SK-N-SH treated with all-trans-retinoic acid at 6 μM for 48 hours (cell line): ENCODE measurements at regions not wholly inside any gene's neighbourhood (a gene's known extent, or its start where the extent isn't known, plus 50 kb on each side); places are given as distances from the start of the nearest gene placed in this dataset.

Experiments used
- ATAC-seq: fragments of 200-7000 bp; cut with Tn5 transposase; 3 replicates; pipeline ENCODE4 v1.9.1; 2020; ENCODE audit warnings: mild to moderate bottlenecking, moderate library complexity
- ARNTL ChIP-seq: fragments of 450-650 bp; formaldehyde crosslinking; IDR thresholded peaks from 2 replicates; pipeline ENCODE4 v1.5.0; 2020; ENCODE audit warnings: low read depth, mild to moderate bottlenecking, moderate library complexity, borderline replicate concordance
- BACH2 ChIP-seq: fragments of 250-450 bp; sonication (Bioruptor Pico); IDR thresholded peaks from 2 replicates; pipeline ENCODE4 v1.9.0; 2021; ENCODE audit warnings: mild to moderate bottlenecking, borderline replicate concordance
- CSDC2 ChIP-seq: fragments of 250-450 bp; sonication (Bioruptor Pico); IDR thresholded peaks from 2 replicates; pipeline ENCODE4 v1.5.0; 2020; ENCODE audit warnings: mild to moderate bottlenecking, moderate library complexity
- ISL1 ChIP-seq: fragments of 250-450 bp; sonication (Bioruptor Pico); IDR thresholded peaks from 2 replicates; pipeline ENCODE4 v2.1.2; 2022; ENCODE audit warnings: mild to moderate bottlenecking, moderate library complexity
- OSR1 ChIP-seq: fragments of 250-450 bp; sonication (Bioruptor Pico); IDR thresholded peaks from 2 replicates; pipeline ENCODE4 v1.8.0; 2022; ENCODE audit warnings: moderate library complexity, mild to moderate bottlenecking, inconsistent platforms
- PPARA ChIP-seq: fragments of 250-450 bp; sonication (Bioruptor Pico); IDR thresholded peaks from 2 replicates; pipeline ENCODE4 v1.5.0; 2020; ENCODE audit warnings: mild to moderate bottlenecking, borderline replicate concordance
- RARB ChIP-seq: fragments of 250-450 bp; sonication (Bioruptor Pico); IDR thresholded peaks from 2 replicates; pipeline ENCODE4 v1.8.0; 2021; ENCODE audit warnings: mild to moderate bottlenecking, moderate library complexity
- TCF4 ChIP-seq: fragments of 250-450 bp; sonication (Bioruptor Pico); IDR thresholded peaks from 2 replicates; pipeline ENCODE4 v1.8.0; 2021; ENCODE audit warnings: mild to moderate bottlenecking, moderate library complexity, borderline replicate concordance
- TOX ChIP-seq: fragments of 250-450 bp; sonication (Bioruptor Pico); IDR thresholded peaks from 2 replicates; pipeline ENCODE4 v1.8.0; 2021; ENCODE audit warnings: mild to moderate bottlenecking, moderate library complexity, borderline replicate concordance
- ZC3H10 ChIP-seq: fragments of 250-450 bp; sonication (Bioruptor Pico); IDR thresholded peaks from 2 replicates; pipeline ENCODE4 v1.5.1; 2021; ENCODE audit warnings: mild to moderate bottlenecking, moderate library complexity
- ZFP3 ChIP-seq: fragments of 250-450 bp; sonication (Bioruptor Pico); IDR thresholded peaks from 2 replicates; pipeline ENCODE4 v1.5.0; 2020; ENCODE audit warnings: mild to moderate bottlenecking, moderate library complexity
- ZFP30 ChIP-seq: fragments of 450-650 bp; formaldehyde crosslinking; IDR thresholded peaks from 2 replicates; pipeline ENCODE4 v1.5.0; 2022; ENCODE audit warnings: mild to moderate bottlenecking, moderate library complexity
- ZNF565 ChIP-seq: fragments of 450-650 bp; formaldehyde crosslinking; conservative IDR thresholded peaks from 2 replicates; pipeline ENCODE4 v1.5.0; 2020; ENCODE audit warnings: low read depth, mild to moderate bottlenecking, moderate library complexity
- ZNF70 ChIP-seq: fragments of 450-650 bp; formaldehyde crosslinking; IDR thresholded peaks from 2 replicates; pipeline ENCODE4 v1.5.0; 2020; ENCODE audit warnings: mild to moderate bottlenecking, moderate library complexity
- ZNF8 ChIP-seq: fragments of 450-650 bp; formaldehyde crosslinking; IDR thresholded peaks from 2 replicates; pipeline ENCODE4 v1.5.0; 2020; ENCODE audit warnings: mild to moderate bottlenecking, moderate library complexity
- TF ChIP-seq, protein P1 (sequence below): fragments of 250-450 bp; sonication (Bioruptor Pico); IDR thresholded peaks from 2 replicates; pipeline ENCODE4 v1.5.1; 2021; ENCODE audit warnings: mild to moderate bottlenecking, moderate library complexity
- TF ChIP-seq, protein P2 (sequence below): fragments of 250-450 bp; sonication (Bioruptor Pico); IDR thresholded peaks from 2 replicates; pipeline ENCODE4 v1.5.1; 2020; ENCODE audit warnings: low read depth, mild to moderate bottlenecking, moderate library complexity
- TF ChIP-seq, protein P3 (sequence below): fragments of 250-450 bp; sonication (Bioruptor Pico); IDR thresholded peaks from 2 replicates; pipeline ENCODE4 v1.8.0; 2020; ENCODE audit warnings: mild to moderate bottlenecking, moderate library complexity, borderline replicate concordance
- TF ChIP-seq, protein P4 (sequence below): fragments of 250-450 bp; sonication (Bioruptor Pico); IDR thresholded peaks from 2 replicates; pipeline ENCODE4 v1.5.0; 2020; ENCODE audit warnings: mild to moderate bottlenecking, moderate library complexity
- TF ChIP-seq, protein P5 (sequence below): fragments of 250-450 bp; sonication (Bioruptor Pico); IDR thresholded peaks from 2 replicates; pipeline ENCODE4 v1.8.0; 2021; ENCODE audit warnings: low read depth, mild to moderate bottlenecking, moderate library complexity, borderline replicate concordance

DNA sequence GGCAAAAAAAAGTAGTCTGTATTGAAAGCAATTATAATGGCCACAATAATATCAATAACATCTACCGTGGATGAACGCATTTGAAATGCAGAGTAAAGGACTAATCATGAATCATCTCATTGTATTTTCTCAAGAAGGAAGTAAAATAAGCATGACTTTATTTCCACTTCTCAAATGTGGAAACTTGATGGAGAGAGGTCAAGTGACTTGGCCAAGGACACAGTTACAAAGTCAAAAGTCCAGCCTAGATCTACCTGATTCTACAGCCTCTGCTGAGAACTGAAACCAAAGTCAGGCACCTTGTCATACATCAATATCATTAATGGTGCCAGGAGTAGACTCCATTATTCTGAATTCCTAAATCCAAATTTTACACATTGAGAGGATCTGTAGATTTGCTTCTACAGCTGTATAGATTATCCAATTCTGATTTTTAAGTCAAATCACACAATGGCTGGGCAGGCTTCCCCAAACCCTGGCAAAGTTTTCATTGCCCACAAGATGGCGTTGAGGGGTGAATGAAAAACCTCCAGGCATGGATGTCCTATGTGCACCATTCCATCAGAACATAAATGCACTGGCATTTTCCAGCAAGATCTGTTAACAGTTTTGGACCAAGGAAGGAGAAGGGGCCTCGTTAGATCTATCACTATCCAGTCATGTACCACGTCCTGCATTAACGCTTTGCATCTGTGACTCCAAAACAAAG lies 423.1 kb downstream of the MAFB start (continued):
- no peak for TF ChIP-seq TOX (CRISPR knock-in tag)
- TF ChIP-seq ZNF8 (CRISPR knock-in tag) = no peak
- no peak for TF ChIP-seq ZC3H10 (CRISPR knock-in tag)

DNA sequence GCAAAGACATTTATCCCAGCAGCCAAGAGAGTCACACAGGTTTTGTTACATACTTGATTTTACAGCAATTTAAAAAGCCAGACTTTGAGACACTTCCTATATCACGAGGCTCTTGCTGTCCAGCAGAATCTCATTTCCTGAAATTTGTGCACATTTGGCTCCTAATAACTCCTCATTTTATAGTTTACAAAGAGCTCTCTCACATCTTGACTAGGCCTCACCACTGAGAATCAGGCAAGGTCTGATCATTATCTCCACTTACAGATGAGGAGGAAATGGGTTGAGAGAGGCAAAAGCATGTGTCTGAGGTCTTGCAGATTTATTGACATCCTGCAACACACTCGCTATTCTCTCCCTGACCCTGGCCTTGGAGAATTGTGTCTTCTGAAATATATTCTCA lies 426.8 kb downstream of the MAFB start:
- TF ChIP-seq, protein P1, sequence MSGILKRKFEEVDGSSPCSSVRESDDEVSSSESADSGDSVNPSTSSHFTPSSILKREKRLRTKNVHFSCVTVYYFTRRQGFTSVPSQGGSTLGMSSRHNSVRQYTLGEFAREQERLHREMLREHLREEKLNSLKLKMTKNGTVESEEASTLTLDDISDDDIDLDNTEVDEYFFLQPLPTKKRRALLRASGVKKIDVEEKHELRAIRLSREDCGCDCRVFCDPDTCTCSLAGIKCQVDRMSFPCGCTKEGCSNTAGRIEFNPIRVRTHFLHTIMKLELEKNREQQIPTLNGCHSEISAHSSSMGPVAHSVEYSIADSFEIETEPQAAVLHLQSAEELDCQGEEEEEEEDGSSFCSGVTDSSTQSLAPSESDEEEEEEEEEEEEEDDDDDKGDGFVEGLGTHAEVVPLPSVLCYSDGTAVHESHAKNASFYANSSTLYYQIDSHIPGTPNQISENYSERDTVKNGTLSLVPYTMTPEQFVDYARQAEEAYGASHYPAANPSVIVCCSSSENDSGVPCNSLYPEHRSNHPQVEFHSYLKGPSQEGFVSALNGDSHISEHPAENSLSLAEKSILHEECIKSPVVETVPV (CRISPR knock-in tag) = no peak
- TF ChIP-seq PPARA (no peak), ISL1 (no peak), ZNF565 (CRISPR knock-in tag) (no peak), RARB (CRISPR knock-in tag) (no peak), TOX (CRISPR knock-in tag) (no peak), TCF4 (no peak), ZC3H10 (CRISPR knock-in tag) (no peak), ARNTL (CRISPR knock-in tag) (no peak), ZFP30 (CRISPR knock-in tag) (no peak), CSDC2 (CRISPR knock-in tag) (no peak), BACH2 (CRISPR knock-in tag) (no peak), ZNF8 (CRISPR knock-in tag) (no peak)
- TF ChIP-seq, protein P2, sequence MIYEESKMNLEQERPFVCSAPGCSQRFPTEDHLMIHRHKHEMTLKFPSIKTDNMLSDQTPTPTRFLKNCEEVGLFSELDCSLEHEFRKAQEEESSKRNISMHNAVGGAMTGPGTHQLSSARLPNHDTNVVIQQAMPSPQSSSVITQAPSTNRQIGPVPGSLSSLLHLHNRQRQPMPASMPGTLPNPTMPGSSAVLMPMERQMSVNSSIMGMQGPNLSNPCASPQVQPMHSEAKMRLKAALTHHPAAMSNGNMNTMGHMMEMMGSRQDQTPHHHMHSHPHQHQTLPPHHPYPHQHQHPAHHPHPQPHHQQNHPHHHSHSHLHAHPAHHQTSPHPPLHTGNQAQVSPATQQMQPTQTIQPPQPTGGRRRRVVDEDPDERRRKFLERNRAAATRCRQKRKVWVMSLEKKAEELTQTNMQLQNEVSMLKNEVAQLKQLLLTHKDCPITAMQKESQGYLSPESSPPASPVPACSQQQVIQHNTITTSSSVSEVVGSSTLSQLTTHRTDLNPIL (CRISPR knock-in tag) = no peak
- TF ChIP-seq, protein P3, sequence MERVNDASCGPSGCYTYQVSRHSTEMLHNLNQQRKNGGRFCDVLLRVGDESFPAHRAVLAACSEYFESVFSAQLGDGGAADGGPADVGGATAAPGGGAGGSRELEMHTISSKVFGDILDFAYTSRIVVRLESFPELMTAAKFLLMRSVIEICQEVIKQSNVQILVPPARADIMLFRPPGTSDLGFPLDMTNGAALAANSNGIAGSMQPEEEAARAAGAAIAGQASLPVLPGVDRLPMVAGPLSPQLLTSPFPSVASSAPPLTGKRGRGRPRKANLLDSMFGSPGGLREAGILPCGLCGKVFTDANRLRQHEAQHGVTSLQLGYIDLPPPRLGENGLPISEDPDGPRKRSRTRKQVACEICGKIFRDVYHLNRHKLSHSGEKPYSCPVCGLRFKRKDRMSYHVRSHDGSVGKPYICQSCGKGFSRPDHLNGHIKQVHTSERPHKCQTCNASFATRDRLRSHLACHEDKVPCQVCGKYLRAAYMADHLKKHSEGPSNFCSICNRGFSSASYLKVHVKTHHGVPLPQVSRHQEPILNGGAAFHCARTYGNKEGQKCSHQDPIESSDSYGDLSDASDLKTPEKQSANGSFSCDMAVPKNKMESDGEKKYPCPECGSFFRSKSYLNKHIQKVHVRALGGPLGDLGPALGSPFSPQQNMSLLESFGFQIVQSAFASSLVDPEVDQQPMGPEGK (CRISPR knock-in tag) = no peak
- TF ChIP-seq, protein P4, sequence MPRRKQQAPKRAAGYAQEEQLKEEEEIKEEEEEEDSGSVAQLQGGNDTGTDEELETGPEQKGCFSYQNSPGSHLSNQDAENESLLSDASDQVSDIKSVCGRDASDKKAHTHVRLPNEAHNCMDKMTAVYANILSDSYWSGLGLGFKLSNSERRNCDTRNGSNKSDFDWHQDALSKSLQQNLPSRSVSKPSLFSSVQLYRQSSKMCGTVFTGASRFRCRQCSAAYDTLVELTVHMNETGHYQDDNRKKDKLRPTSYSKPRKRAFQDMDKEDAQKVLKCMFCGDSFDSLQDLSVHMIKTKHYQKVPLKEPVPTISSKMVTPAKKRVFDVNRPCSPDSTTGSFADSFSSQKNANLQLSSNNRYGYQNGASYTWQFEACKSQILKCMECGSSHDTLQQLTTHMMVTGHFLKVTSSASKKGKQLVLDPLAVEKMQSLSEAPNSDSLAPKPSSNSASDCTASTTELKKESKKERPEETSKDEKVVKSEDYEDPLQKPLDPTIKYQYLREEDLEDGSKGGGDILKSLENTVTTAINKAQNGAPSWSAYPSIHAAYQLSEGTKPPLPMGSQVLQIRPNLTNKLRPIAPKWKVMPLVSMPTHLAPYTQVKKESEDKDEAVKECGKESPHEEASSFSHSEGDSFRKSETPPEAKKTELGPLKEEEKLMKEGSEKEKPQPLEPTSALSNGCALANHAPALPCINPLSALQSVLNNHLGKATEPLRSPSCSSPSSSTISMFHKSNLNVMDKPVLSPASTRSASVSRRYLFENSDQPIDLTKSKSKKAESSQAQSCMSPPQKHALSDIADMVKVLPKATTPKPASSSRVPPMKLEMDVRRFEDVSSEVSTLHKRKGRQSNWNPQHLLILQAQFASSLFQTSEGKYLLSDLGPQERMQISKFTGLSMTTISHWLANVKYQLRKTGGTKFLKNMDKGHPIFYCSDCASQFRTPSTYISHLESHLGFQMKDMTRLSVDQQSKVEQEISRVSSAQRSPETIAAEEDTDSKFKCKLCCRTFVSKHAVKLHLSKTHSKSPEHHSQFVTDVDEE (CRISPR knock-in tag) = no peak
- ATAC-seq = no peak

DNA sequence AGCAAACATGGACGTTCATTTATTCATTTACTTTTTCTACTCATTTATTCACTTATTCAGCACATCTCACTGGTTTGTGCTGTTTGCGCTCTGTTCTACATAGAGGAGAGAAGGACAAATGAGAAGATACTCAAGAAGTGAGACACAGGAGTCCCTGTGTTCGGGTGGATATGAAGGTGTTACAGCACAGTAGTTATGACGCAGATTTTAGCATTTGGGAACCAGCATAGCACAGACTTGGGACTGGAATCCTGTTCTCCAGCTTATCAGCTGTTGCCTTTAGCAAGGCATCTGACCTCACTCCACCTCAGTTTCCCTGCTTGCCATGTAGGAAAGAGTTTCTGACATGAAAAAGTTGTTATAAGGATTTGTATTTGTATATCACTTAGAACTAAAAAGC lies 430.1 kb downstream of the MAFB start:
- ATAC-seq = no peak
- TF ChIP-seq ZC3H10 (CRISPR knock-in tag) (no peak), ISL1 (no peak), BACH2 (CRISPR knock-in tag) (no peak), ZNF70 (CRISPR knock-in tag) (no peak)

DNA sequence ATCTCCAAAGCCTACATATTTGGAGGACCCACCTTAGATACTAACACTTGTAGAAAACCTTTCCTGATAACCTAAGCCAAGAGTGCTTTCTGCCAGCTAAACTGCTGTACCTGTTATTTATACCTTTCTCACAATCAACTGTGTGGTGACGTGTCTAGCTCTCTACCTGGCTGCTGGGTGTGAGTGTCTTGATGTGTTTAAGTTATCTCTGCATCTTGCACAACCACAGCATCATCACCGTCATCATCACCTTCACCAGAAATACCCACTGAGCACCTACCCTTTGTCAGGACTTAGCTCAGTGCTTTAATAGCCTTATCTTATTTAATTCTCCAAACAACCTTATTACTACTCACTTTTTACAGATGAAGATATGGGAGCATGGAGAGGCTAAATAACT lies 431.3 kb downstream of the MAFB start:
- TF ChIP-seq PPARA (no peak), ZNF70 (CRISPR knock-in tag) (no peak), ZFP3 (CRISPR knock-in tag) (no peak)
- no peak for ATAC-seq

DNA sequence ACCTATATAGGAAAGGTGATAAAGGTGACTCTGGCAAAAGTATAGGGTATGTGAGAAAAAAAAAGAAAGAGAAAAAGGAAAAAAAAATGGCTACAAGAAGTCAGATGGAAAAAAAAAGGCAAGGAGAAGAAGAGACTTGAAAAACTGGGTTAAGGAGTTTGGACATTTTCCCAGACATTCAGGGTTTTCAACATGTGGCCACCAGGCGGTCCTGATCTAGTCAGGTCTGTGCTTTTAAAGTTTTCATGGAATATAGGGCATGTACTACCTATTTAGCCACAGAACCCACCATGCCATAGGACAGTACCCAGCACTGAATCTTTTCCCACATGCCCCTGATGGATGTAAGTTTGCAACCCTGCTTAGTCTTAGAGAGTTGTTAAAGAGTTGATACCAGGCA lies 433.7 kb downstream of the MAFB start:
- TF ChIP-seq RARB (CRISPR knock-in tag) (no peak), OSR1 (CRISPR knock-in tag) (no peak), TCF4 (no peak), ISL1 (no peak), PPARA (no peak), TOX (CRISPR knock-in tag) (no peak), ZNF70 (CRISPR knock-in tag) (no peak)
- TF ChIP-seq, protein P5, sequence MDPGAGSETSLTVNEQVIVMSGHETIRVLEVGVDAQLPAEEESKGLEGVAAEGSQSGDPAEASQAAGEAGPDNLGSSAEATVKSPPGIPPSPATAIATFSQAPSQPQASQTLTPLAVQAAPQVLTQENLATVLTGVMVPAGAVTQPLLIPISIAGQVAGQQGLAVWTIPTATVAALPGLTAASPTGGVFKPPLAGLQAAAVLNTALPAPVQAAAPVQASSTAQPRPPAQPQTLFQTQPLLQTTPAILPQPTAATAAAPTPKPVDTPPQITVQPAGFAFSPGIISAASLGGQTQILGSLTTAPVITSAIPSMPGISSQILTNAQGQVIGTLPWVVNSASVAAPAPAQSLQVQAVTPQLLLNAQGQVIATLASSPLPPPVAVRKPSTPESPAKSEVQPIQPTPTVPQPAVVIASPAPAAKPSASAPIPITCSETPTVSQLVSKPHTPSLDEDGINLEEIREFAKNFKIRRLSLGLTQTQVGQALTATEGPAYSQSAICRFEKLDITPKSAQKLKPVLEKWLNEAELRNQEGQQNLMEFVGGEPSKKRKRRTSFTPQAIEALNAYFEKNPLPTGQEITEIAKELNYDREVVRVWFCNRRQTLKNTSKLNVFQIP (CRISPR knock-in tag) = no peak
- TF ChIP-seq, all 23 proteins: peak for 0
- ATAC-seq = no peak
